Astrocyte (in vitro differentiated cells and primary cell): ENCODE measurements at regions not wholly inside any gene's neighbourhood (a gene's known extent, or its start where the extent isn't known, plus 50 kb on each side); places are given as distances from the start of the nearest gene placed in this dataset.

ENCODE experiments used
- DNase-seq: peaks from one replicate; pipeline ENCODE4 v3.0.0-alpha.2; 2010; ENCODE audit warnings: low read depth
- FAIRE-seq: peaks from 2 replicates; lab custom pipeline; 2011; peaks lifted over from hg19 to GRCh38; lab: Jason Lieb, UNC
- H2AFZ ChIP-seq: 2 replicates; pipeline ENCODE4 v1.6.0; 2012; ENCODE audit warnings: low read depth, low read length, inconsistent platforms
- H3K27ac ChIP-seq: 2 replicates; pipeline ENCODE4 v1.5.1; 2011; ENCODE audit warnings: low read depth, low read length, inconsistent platforms
- H3K27me3 ChIP-seq: 2 replicates; pipeline ENCODE4 v1.6.0; 2011; ENCODE audit warnings: low read length, inconsistent platforms; ENCODE audit not compliant: insufficient read depth
- H3K36me3 ChIP-seq: 2 replicates; pipeline ENCODE4 v1.5.1; 2011; ENCODE audit warnings: low read length, inconsistent platforms; ENCODE audit not compliant: insufficient read depth
- H3K4me1 ChIP-seq: 2 replicates; pipeline ENCODE4 v1.5.1; 2011; ENCODE audit warnings: low read length, inconsistent platforms; ENCODE audit not compliant: insufficient read depth
- H3K4me2 ChIP-seq: 2 replicates; pipeline ENCODE4 v1.6.0; 2012; ENCODE audit warnings: low read length, inconsistent platforms
- H3K4me3 ChIP-seq: 2 replicates; pipeline ENCODE4 v1.5.1; 2011; ENCODE audit warnings: low read depth, mild to moderate bottlenecking, low read length, inconsistent platforms; ENCODE audit not compliant: insufficient read depth
- H3K79me2 ChIP-seq: 2 replicates; pipeline ENCODE4 v1.6.0; 2012; ENCODE audit warnings: mild to moderate bottlenecking, low read length, inconsistent platforms; ENCODE audit not compliant: insufficient read depth
- H3K9ac ChIP-seq: 2 replicates; pipeline ENCODE4 v1.6.0; 2012; ENCODE audit warnings: mild to moderate bottlenecking, low read length, inconsistent platforms
- H3K9me3 ChIP-seq: 2 replicates; pipeline ENCODE4 v1.5.1; 2012; ENCODE audit warnings: low read depth, mild to moderate bottlenecking, low read length, inconsistent platforms; ENCODE audit not compliant: insufficient read depth
- H4K20me1 ChIP-seq: 2 replicates; pipeline ENCODE4 v1.6.0; 2012; ENCODE audit warnings: low read length, inconsistent platforms; ENCODE audit not compliant: insufficient read depth
- H3K27ac Mint-ChIP-seq: one replicate; pipeline ENCODE4 v1.8.0; 2021; ENCODE audit warnings: mild to moderate bottlenecking, mixed read lengths; ENCODE audit not compliant: unreplicated experiment
- H3K27me3 Mint-ChIP-seq: one replicate; pipeline ENCODE4 v1.8.0; 2021; ENCODE audit warnings: low read depth, mixed read lengths; ENCODE audit not compliant: unreplicated experiment
- H3K36me3 Mint-ChIP-seq: one replicate; pipeline ENCODE4 v1.8.0; 2021; ENCODE audit warnings: low read depth, mixed read lengths; ENCODE audit not compliant: unreplicated experiment
- H3K4me1 Mint-ChIP-seq: one replicate; pipeline ENCODE4 v1.8.0; 2021; ENCODE audit warnings: low read depth, mixed read lengths; ENCODE audit not compliant: unreplicated experiment
- H3K4me3 Mint-ChIP-seq: one replicate; pipeline ENCODE4 v1.8.0; 2021; ENCODE audit warnings: mild to moderate bottlenecking, moderate library complexity, mixed read lengths; ENCODE audit not compliant: unreplicated experiment
- H3K9me3 Mint-ChIP-seq: one replicate; pipeline ENCODE4 v1.8.0; 2021; ENCODE audit warnings: mild to moderate bottlenecking, mixed read lengths; ENCODE audit not compliant: unreplicated experiment
- CTCF ChIP-seq: IDR thresholded peaks from 2 replicates; pipeline ENCODE4 v1.5.1; 2011; ENCODE audit warnings: low read depth, mild to moderate bottlenecking, inconsistent platforms, low read length, moderate library complexity; ENCODE audit not compliant: insufficient read depth
- EZH2 ChIP-seq: IDR thresholded peaks from 2 replicates; pipeline ENCODE4 v1.6.1; 2012; ENCODE audit warnings: mild to moderate bottlenecking, low read length, inconsistent platforms; ENCODE audit not compliant: insufficient read depth

GRCh38 chr17:77304051-77304745 is 163.4 kb downstream of the SEC14L1 start:
- Mint-ChIP-seq H3K9me3 (no peaks in the 10 kb centered on the region), H3K27ac (peak overlapping the region; percentile 26), H3K4me3 (no peak overlapping the region), H3K4me1 (peaks cover 19% of the 10 kb centered on the region), H3K27me3 (peaks cover 3% of the 10 kb centered on the region), H3K36me3 (no peaks in the 10 kb centered on the region)
- Histone ChIP-seq H3K4me1 (peaks cover 43% of the 10 kb centered on the region), H3K4me2 (peak overlapping the region; percentile 69), H3K9ac (peak overlapping the region; percentile 33), H3K9me3 (peaks cover 2% of the 10 kb centered on the region), H4K20me1 (peaks cover 3% of the 10 kb centered on the region), H3K79me2 (peaks cover 7% of the 10 kb centered on the region), H3K27me3 (no peaks in the 10 kb centered on the region), H3K36me3 (no peaks in the 10 kb centered on the region), H3K4me3 (no peak overlapping the region), H2AFZ (no peak overlapping the region), H3K27ac (peak overlapping the region; percentile 66)
- FAIRE-seq (no peak), DNase-seq (no peak)
- TF ChIP-seq CTCF (no peak), EZH2 (no peak)

DNA sequence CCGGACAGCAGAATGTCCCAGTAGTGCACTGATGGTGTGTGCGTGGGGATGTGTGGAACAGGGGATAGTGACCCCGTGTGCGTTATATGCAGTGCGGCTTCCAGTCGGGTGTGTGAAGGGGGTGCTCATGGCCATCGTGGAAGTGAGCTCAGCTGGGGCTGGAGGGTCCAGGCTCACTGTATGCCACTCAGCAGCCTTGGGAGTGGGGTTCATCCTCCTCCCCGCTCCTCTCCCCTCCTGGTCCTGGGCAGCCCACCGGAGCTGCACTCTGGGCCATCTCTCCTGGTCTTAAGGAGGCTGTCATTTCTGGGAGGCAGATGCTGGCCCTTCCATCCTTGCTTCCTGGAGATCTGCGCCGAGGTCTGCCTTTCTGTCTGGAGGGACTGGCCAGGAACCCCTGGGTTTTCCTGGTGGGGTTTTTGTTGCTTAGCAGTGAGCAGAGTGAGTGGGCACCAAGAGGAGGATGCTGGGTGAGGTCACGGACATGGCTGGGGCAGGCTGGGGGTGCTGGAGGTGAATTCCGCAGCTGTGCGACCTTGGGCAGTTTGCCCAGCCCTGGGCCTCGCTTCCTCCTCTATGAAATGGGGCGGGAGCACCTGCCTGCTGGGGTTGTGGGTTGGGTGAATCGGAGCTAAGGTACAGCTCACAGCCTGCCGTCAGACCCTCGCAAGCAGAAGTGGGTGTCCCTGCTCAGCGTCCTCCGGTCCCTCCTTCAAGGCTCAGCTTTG is 164.1 kb downstream of the SEC14L1 start:
- Mint-ChIP-seq H3K27me3 (peaks cover 3% of the 10 kb centered on the region), H3K4me3 (no peak overlapping the region), H3K36me3 (no peaks in the 10 kb centered on the region), H3K9me3 (no peaks in the 10 kb centered on the region), H3K27ac (no peak overlapping the region), H3K4me1 (peaks cover 23% of the 10 kb centered on the region)
- DNase-seq: no peak
- no peak for FAIRE-seq
- peaks cover 47% of the 10 kb centered on the region for H3K4me1 ChIP-seq
- H3K36me3 ChIP-seq: no peaks in the 10 kb centered on the region
- peak overlapping the region; percentile 33 for H3K9ac ChIP-seq
- no peak overlapping the region for H3K4me3 ChIP-seq
- no peak overlapping the region for H2AFZ ChIP-seq
- peaks cover 7% of the 10 kb centered on the region for H3K79me2 ChIP-seq
- peak overlapping the region; percentile 69 for H3K4me2 ChIP-seq
- H3K9me3 ChIP-seq: no peaks in the 10 kb centered on the region
- H3K27ac ChIP-seq: peak overlapping the region; percentile 66
- TF ChIP-seq EZH2 (no peak), CTCF (no peak)
- H4K20me1 ChIP-seq: peaks cover 3% of the 10 kb centered on the region
- H3K27me3 ChIP-seq: no peaks in the 10 kb centered on the region
